IPS DF 6.9 (cell line): ENCODE measurements at regions not wholly inside any gene's neighbourhood (a gene's known extent, or its start where the extent isn't known, plus 50 kb on each side); places are given as distances from the start of the nearest gene placed in this dataset.
"Not testable (repeated sequence)": the region's sequence is repeated elsewhere in the genome, so short reads cannot be mapped to it uniquely, and the experiment has no call there.

ENCODE experiments used
- DNase-seq: peaks from one replicate; pipeline ENCODE4 v3.0.0-alpha.2; 2013; ENCODE audit warnings: low read depth, low spot score
- H3K27ac ChIP-seq: one replicate; pipeline ENCODE4 v1.5.1; 2013; ENCODE audit warnings: low read length, control low read depth
- H3K27me3 ChIP-seq: 2 replicates; pipeline ENCODE4 v1.6.1; 2013; ENCODE audit warnings: mild to moderate bottlenecking, low read length; ENCODE audit not compliant: control insufficient read depth, insufficient read depth
- H3K36me3 ChIP-seq: 2 replicates; pipeline ENCODE4 v1.6.1; 2013; ENCODE audit warnings: low read length; ENCODE audit not compliant: control insufficient read depth, insufficient read depth
- H3K4me1 ChIP-seq: 2 replicates; pipeline ENCODE4 v1.6.1; 2013; ENCODE audit warnings: low read length; ENCODE audit not compliant: control insufficient read depth, insufficient read depth
- H3K4me3 ChIP-seq: 2 replicates; pipeline ENCODE4 v1.5.1; 2013; ENCODE audit warnings: mild to moderate bottlenecking, low read length
- H3K9me3 ChIP-seq: 2 replicates; pipeline ENCODE4 v1.6.1; 2013; ENCODE audit warnings: low read length, inconsistent platforms; ENCODE audit not compliant: control insufficient read depth, insufficient read depth
- WGBS: extraction: QIAGEN DNeasy Blood & Tissue Kit; methylation state at CpG from one replicate; pipeline ENCODE4 v1.1.7; 2013; ENCODE audit warnings: mixed read lengths, missing lambda C conversion rate; ENCODE audit not compliant: insufficient read length, insufficient coverage; 5-methylcytosine and 5-hydroxymethylcytosine counted together

DNA sequence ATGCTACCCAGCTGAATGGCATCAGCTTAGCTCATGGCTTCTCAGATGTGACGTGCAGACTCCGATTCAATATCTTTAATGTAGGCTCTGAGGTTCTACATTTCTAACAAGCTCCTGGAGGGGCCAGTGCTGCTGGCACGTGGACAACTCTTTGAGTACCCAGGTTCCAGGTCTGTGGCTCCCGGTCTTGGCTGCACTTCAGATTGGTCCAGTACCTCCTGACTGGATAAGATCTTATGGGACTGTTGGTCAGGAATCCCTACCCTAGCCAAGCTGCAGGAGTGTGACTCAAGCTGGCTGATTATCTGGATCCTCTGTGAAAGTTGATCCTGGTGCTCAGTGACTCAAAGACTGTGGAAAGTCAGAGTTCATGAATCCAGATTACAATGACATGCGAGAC, 222.1 kb downstream of the ANKRD30B start:
- H3K27me3 ChIP-seq: no peaks in the 10 kb centered on the region
- no peak for DNase-seq

DNA sequence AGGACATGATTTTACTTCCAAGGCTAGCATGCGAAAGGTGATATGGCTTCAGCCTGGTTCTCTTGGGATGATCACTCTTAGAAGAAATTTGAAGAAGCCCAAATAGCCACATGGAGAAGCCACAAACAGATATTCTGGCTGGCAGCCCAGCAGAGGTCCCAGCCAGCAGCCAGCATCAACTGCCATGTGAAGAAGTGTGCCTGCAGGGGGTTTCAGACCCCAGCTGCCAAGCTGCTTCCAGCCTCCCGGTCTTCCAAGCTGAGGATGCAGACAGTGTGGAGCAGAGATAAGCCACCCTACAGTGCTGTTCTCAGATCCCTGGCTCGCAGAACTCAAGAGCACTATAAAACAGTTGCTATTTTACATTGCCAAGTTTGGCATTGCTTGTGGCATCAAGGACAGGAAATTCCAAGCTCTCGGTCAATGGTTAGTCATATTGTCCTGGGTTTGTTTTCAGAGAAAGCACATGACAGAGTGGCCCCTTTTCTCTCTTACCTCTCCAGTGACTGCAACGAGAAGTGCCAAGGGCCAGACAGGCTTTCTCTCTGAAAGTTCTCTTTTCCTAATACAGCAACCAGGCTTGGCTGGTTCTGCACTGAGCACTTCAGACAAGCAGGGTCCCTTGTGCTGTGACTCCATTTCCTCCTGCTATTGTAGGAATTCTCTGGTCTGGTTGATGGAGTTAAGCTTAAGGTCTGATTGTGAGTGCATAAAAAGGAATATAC, 223.7 kb downstream of the ANKRD30B start:
- no peak overlapping the region for H3K27ac ChIP-seq
- H3K36me3 ChIP-seq: no peaks in the 10 kb centered on the region
- no peaks in the 10 kb centered on the region for H3K27me3 ChIP-seq
- no CpG with 5 or more reads among the region's 5 CpGs for WGBS
- no peak for DNase-seq
- no peaks in the 10 kb centered on the region for H3K9me3 ChIP-seq
- H3K4me1 ChIP-seq: peaks cover 1% of the 10 kb centered on the region; the same call in 1 of the 2 replicates
- no peak overlapping the region for H3K4me3 ChIP-seq

More for the DNA sequence above, 222.1 kb downstream of the ANKRD30B start:
- Histone ChIP-seq H3K4me3 (no peak overlapping the region), H3K27ac (no peak overlapping the region), H3K9me3 (no peaks in the 10 kb centered on the region), H3K4me1 (peaks cover 1% of the 10 kb centered on the region; the same call in 1 of the 2 replicates), H3K36me3 (no peaks in the 10 kb centered on the region)
- no CpG with 5 or more reads among the region's 5 CpGs for WGBS

DNA sequence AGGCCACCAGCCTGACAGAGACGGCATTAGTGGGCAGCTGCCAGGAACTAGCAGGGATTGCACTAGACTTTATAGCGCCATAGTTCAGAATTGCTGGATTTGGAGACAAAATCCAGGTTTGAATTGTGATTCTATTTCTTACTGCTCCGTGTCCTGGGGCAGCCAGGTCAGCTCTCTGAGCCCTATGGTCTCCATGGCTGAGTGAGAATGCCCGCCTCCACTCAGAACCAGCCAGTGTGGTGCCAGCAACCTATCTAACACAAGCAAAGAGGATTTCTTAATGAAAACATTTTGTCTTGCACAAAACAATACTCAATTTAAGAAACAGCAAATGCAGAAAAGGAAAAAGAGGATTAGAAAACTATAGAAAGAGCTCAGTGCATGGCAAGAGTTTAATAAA, 225.4 kb downstream of the ANKRD30B start:
- not testable (repeated sequence) for H3K27ac ChIP-seq, H3K4me1 ChIP-seq, H3K9me3 ChIP-seq, H3K4me3 ChIP-seq, H3K27me3 ChIP-seq, H3K36me3 ChIP-seq, DNase-seq
- WGBS: no CpG with 5 or more reads among the region's 4 CpGs

GRCh38 chr18:14974088-14974487, 226.1 kb downstream of the ANKRD30B start:
- Histone ChIP-seq H3K9me3 (no peaks in the 10 kb centered on the region), H3K36me3 (no peaks in the 10 kb centered on the region)
- no peak for DNase-seq

DNA sequence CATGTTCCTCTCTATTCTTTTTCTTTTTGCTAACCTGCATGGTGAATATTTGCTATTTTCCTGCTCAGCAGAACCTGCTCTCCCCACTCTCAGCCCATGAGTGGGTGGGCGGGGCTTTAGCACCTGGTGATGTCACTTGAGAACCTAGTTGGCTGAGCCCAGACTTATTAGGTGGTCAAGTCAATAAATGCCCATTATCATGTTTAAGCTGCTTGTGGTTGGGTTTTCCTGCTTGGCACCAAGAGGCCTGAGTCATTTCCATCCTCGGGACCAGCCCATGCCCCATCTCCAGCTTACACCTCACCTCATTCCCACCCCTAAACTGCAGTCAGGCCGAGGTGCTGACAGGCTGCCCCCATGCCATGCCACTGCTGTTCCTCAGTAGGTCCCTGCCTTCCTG, 226.6 kb downstream of the ANKRD30B start:
- Histone ChIP-seq H3K27me3 (no peaks in the 10 kb centered on the region), H3K4me1 (no peaks in the 10 kb centered on the region), H3K36me3 (no peaks in the 10 kb centered on the region), H3K4me3 (no peak overlapping the region), H3K9me3 (no peaks in the 10 kb centered on the region), H3K27ac (no peak overlapping the region)
- WGBS: no CpG with 5 or more reads among the region's 3 CpGs
- no peak for DNase-seq

More at GRCh38 chr18:14974088-14974487, 226.1 kb downstream of the ANKRD30B start:
- no peaks in the 10 kb centered on the region for H3K27me3 ChIP-seq
- H3K4me3 ChIP-seq: no peak overlapping the region
- no CpG with 5 or more reads among the region's 6 CpGs for WGBS
- no peak overlapping the region for H3K27ac ChIP-seq
- no peaks in the 10 kb centered on the region for H3K4me1 ChIP-seq

- Histone ChIP-seq H3K27ac (no peak overlapping the region), H3K36me3 (no peaks in the 10 kb centered on the region), H3K27me3 (no peaks in the 10 kb centered on the region), H3K4me3 (no peak overlapping the region), H3K4me1 (no peaks in the 10 kb centered on the region), H3K9me3 (no peaks in the 10 kb centered on the region)
- no CpG with 5 or more reads among the region's 9 CpGs for WGBS
- DNase-seq: no peak
Measured at GRCh38 chr18:14975431-14975830, 227.5 kb downstream of the ANKRD30B start.

DNA sequence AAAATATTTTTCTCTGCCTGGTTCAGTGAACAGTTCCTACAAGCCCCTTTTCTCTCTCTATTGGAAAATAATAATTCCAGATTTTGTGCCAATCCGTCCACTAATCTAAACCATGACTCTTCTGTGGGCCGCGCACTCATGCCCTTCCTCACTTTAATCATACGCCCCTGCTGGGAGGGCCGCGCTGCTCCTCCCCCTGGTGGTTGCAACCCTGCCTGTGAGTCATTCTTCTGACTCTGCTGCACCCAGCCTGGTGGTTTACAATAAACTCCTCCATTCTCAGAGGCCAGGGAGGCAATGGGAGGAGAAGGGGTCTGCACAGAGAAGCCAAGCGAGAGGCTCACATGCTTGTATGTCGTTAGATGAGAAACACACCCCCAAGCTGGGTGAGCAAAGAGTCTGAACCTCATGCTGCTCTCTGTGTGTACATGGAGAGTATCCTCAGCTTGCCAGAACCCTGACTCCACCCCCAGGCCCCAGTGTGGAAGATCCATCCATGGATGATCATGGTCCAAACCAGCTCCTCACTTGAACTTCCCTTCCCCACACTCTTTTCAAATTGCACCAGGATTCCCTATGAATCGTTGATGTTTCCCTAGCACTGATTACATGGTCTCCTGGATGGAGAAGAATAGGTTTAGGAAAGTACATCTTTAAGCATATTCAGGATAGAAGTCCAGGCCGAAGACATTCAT, 228.9 kb downstream of the ANKRD30B start:
- Histone ChIP-seq H3K4me3 (no peak overlapping the region), H3K36me3 (no peaks in the 10 kb centered on the region), H3K9me3 (no peaks in the 10 kb centered on the region), H3K4me1 (no peaks in the 10 kb centered on the region), H3K27ac (no peak overlapping the region), H3K27me3 (no peaks in the 10 kb centered on the region)
- no peak for DNase-seq
- no CpG with 5 or more reads among the region's 10 CpGs for WGBS

DNA sequence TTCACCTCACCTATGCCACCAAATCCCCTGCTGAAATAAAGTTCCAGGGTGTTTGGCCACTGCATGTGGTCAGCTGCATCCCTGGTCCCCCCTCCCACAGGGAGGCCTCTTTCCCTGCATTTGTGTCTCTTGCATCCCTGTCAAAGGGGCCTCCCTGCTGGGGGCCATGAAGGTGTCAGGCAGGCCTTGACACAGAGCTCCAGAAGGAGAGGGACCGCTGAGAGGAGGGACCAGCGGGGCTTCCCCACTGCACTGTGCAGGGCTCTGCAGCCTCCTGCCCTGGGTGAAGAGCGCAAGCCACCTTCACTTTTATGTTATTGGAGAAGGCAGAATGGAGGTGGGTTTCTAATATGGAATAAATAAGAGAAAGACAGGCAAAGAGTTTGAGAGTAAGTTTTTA, 230.2 kb downstream of the ANKRD30B start:
- Histone ChIP-seq H3K4me1 (no peaks in the 10 kb centered on the region), H3K9me3 (no peaks in the 10 kb centered on the region), H3K4me3 (no peak overlapping the region), H3K27me3 (no peaks in the 10 kb centered on the region), H3K36me3 (no peaks in the 10 kb centered on the region), H3K27ac (no peak overlapping the region)
- no CpG with 5 or more reads among the region's 3 CpGs for WGBS
- no peak for DNase-seq

DNA sequence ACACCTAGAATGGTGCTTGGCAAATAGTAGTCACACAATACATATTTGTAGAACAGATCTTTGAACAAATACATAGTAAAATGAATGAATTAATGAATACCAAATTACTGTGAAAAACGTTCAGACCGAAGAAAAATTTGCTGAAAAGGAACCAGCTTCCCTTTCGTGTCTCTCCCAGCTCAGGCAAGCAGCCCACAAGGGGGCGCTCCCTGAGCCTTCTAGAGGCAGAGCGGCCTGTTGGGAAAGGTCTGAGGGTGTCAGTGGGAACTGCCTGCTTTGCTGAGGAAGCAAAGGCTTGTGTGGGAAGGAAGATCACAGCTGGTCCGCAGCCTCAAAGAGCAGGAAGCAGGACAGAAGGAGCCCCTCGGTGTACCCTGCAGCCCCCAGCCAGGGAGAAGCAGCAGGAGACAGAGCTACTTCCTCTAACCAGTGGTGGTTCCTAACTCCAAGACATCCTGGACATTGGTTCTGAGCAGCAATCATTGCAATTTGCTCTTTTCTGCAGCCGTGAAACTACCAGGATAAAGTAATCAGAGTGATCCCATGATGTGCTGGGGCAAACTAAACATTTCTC, 231.1 kb downstream of the ANKRD30B start:
- H3K27ac ChIP-seq: no peak overlapping the region
- H3K4me1 ChIP-seq: no peaks in the 10 kb centered on the region
- no peak overlapping the region for H3K4me3 ChIP-seq
- DNase-seq: peak; percentile 50
- no peaks in the 10 kb centered on the region for H3K9me3 ChIP-seq
- WGBS: no CpG with 5 or more reads among the region's 8 CpGs
- no peaks in the 10 kb centered on the region for H3K36me3 ChIP-seq
- no peaks in the 10 kb centered on the region for H3K27me3 ChIP-seq

GRCh38 chr18:14979875-14980274, 231.9 kb downstream of the ANKRD30B start:
- H3K27ac ChIP-seq: no peak overlapping the region
- DNase-seq: no peak
- no peaks in the 10 kb centered on the region for H3K4me1 ChIP-seq
- no CpG with 5 or more reads among the region's 3 CpGs for WGBS
- no peaks in the 10 kb centered on the region for H3K27me3 ChIP-seq
- no peak overlapping the region for H3K4me3 ChIP-seq
- no peaks in the 10 kb centered on the region for H3K9me3 ChIP-seq
- no peaks in the 10 kb centered on the region for H3K36me3 ChIP-seq
